HG03442 (cell line): ENCODE measurements at regions not wholly inside any gene's neighbourhood (a gene's known extent, or its start where the extent isn't known, plus 50 kb on each side); places are given as distances from the start of the nearest gene placed in this dataset.

Experiments
- ATAC-seq: cut with Tn5 transposase; IDR thresholded peaks from one replicate; pipeline ENCODE4 v1.9.1; 2021; ENCODE audit warnings: mild to moderate bottlenecking, moderate library complexity; ENCODE audit not compliant: unreplicated experiment

DNA sequence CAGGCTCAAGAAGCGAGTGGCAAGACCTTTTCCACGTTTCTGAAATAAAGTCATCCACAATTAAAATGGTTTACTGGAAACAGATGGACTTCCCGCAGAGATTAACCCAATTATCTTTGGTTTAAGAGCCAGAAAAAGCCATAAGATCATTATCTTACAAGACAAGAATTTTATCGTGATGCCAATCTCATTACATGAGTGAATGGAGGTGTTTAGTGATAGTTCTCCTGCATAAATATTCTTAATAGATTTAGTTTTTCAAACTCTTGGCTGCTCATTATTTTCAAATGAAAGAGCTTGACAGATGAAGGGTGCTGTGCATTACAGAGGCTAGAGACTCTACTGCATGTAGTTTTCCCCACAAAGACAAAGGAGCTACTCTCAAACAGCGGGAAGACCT is 1028.4 kb upstream of the PIK3C3 start:
- ATAC-seq = no peak

DNA sequence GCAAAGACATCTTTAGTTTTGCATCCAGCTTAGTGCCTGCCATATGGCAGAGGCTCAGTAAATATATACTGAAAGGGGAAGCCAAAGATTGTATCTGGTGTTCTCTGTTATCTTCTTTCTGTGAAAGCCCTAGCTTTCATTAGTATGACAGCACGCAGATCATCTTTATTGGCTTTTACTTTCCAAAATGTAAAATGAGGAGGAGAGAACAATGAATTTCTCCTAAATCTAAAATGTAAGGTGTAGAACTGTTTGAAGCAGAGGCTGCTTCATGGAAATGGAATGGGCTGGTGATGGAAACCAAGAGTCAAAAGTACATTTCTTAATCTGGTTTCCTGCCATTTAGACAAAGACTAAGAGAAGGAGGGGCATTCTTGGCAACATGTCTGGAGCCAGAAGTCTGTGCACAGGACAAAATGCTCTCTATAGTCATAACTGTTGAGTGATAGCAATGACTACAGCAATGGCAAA is 1029.9 kb upstream of the PIK3C3 start:
- ATAC-seq = no peak

DNA sequence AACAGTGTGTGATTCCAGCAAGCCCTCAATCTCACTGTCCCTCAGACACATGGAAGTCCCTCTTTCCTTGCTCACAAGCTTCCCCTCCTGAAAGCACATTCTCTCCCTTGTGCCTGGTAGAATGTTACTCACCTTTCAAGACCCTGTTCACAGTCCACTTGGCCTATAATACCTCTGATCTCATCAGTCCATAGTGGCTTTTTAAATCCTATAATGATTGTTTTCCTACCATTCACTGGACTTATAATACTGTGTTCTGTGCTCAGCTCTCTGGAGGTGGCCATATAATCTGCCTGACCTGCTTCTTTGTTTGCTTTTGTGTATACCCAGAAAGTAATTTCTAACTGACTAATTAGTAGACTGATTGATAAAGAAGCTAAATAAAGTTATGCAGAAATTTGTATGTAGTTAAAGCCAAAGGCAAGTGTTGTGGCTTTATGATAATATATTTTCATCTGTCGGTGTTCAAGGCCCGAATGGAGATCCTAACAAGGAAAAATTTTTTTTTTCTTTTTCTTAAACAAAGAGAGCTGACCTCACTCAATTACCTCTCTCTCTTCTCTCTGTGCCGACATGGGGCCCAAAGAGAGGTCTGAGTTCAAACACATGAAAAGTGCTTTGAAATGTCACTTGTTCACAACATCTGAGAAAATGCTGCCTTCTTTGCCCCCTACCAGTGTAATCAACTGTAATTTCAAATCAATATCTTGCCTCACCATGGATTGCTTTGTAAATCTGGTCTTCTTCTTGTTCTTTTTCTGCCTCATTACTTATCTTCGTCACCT is 1033.0 kb upstream of the PIK3C3 start:
- no peak for ATAC-seq

DNA sequence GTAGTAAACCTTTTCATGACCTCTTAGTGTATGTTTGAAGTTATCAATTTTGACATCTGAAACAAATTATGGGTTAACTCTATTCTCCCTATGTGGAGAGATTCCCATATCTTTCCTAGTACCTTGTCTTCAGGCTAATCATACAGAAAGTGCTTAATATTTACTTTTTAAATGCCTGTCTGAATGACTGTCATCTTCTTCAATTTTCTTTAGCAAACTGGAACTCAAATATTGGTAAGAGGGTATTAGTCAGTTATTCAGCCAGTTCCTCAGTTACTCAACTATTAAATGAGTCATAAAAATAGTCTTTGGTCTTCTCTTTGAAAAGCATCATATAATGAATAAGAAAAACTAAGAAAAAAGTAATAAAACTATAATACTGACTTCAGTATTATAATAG is 1038.0 kb upstream of the PIK3C3 start:
- no peak for ATAC-seq

DNA sequence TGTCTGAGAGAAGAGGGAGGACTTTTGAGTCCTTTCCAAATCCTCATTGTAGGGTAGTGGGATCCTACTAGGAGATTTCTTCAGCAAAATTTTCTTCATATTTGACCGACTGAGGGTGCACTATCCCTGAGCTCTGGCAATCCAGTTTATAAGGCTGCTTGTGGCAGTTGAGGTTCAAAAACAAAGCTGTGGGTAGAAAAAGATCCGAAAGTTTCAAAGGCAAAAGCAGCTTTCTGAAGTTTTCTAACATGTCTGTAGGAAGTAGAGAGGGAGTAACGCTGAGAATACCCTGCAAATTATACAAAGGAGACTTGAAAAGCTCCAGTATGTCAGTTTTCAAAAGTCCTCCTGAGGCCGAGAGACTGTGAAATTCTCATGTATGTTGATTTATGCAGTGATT is 1039.3 kb upstream of the PIK3C3 start:
- ATAC-seq = no peak

DNA sequence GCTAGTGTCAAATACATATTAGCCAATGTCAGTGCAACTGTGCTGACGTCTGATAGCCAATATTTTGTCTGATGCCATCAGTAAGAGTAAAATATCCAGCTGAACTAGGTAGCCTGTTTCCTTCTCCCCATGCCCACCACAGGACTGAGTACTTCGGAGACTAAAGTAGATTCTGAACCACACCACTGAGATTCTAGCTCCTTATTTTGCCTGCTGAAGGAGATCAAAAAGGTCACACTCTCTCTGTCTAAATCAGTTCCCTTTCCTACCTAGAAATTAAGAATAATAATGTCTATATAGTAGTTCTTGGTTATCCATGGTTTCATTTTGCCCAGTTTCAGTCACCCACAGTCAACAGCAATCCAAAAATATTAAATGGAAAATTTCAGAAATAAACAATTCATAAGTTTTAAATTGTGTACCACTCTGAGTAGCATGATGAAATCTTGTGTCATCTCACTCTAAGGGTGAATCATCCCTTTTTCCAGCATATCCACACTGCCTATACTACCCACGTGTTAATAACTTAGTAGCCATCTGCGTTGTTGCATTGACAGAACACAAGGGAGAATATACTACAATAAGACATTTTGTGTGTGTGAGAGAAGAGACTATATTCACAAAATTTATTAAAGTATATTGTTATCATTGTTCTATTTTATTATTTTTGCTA is 1043.3 kb upstream of the PIK3C3 start:
- no peak for ATAC-seq

DNA sequence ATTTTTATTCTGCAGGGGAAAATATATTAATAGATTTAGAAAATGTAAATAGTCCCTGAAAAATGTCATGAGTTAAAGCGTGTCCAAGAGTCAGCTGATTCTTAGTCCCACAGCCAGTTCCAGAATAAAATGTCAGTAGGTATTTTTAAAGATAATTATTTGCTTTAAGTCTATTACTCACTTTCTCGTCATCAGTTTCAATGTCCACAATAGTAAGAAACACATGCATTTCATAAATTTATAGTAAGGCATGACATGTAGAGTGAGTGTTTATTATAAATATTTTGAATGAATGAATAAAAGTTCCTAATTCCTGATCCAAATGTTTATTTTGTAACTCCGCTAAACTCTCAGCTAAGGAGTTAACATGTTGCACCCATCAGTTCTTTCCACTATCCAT is 1044.0 kb upstream of the PIK3C3 start:
- no peak for ATAC-seq

DNA sequence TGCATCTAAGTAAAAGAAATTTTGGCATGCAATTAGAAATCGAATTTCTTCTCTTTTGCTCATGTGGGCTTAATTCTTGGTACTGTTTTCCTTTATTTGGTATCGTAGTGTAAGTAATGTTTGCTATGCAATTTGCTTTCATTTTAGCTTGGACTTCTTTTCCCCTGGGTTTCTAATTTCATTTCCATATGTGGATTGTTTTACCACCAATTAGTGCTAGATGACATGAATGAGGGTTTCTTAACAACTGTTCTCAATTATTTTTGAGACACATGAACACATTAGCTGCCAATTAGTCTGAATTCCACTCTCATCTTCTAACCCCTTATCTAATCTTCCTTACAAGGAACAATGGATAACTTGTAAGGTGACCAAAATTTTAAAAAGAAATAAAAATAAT is 1047.2 kb upstream of the PIK3C3 start:
- ATAC-seq = no peak

DNA sequence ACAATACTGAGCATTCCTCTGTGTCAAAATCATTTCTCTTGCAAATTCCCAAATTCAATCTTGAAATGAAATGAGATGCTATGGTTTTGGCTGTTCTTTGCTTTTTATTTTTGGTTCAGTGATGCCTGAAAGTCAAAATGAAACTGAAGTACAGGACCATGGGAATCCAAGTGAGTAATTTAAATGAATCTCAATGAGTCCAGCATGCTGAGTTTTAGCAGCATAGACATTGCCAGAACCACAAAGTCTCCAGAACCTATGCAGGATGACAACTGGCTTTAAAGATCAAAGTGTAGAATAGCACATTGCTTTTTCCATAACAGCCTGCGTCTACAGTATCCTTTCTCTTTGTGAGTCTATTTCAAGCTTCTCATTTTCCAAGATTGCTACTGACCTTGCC is 1050.7 kb upstream of the PIK3C3 start:
- no peak for ATAC-seq

DNA sequence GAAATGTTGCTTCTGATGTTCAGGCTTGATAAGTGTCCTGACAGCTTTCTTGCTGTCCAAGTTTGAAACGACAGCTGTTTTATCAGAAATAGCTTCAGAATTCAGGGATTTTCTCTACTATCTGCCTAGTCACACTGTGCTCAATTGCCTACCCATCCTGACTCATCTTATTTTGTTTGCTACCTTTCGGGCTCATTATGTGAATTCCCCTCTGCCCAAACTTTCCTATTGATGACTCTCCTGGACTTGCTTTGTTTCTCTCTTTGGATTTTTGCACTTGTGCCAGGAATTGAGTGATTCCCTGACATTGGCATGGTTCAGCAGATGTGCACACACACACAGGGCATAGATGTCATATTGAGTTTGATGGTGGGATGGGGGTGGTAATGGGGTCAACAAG is 1052.6 kb upstream of the PIK3C3 start:
- no peak for ATAC-seq

DNA sequence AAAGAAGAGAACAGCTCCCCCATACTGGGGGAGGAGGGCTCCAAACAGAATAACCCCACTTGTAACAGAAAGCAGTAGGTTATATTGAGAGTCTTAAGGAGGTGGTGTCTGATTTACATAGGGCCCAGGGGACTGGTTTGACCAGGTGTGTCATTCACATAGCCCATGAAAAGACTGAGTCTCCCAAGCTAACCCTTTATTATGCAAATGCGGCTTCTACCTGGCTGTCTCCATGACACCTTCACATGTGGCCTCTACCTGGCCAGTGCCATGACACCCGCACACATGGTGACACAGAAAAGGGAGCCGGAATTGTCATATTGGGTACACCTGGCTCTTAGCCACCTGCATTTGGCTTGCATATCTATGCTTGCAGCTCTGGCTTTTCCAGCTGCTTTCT is 1057.2 kb upstream of the PIK3C3 start:
- no peak for ATAC-seq

DNA sequence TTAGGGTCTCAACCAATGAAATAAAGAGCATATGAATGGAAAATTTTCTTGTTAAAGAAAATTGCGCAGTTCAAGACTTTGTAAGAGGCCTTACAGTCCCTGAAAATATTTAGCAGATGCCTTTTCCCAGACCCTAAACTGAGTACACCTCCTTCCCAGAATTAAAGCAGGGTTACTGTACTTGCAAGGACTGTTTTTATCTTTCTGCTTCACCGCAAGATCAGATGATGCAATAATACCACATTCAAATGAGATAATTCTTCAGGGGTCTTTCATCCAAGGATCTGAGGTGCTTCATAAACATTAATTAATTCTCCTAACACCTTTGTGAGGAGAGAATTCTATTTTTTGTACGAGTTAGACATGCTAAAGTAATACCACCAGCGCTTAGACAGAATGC is 1071.8 kb upstream of the PIK3C3 start:
- no peak for ATAC-seq

DNA sequence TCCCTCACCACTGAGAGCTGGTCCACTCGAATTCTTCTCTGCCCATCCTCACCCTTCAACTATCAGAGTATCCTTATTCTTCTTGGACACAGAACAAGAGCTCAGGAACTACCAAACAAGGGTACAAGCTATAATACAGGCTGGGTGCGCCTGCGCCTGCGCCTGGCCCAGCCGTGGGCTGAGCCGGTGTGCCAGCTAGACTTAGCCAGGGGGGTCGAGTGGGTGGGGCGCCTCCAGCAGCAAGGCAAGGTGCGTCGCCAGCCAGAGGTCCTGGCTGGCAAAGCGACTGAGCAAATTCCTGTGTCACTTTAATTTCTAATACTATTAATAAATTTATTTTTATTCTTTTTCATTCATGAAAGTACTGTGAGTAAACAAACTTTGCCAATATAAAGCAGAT is 1072.6 kb upstream of the PIK3C3 start:
- ATAC-seq = no peak

DNA sequence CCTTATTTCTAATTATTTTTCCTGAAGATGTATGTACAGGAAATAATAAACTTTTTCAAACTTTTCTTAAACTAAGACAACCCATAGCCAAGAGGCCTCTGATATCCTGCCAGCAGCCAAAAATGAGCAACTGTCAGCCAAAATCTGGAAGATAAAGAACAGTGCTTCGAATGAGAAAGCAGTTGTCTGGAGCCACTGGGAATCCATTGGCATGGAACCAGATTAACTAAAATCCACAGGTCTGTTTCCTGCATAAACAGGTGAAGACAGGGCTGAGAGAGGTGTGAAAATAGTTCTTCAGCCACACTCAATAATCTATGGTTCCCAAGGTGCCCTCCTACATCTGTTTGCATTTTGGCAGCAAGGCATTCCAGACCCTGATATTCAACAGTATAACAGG is 1076.7 kb upstream of the PIK3C3 start:
- no peak for ATAC-seq

DNA sequence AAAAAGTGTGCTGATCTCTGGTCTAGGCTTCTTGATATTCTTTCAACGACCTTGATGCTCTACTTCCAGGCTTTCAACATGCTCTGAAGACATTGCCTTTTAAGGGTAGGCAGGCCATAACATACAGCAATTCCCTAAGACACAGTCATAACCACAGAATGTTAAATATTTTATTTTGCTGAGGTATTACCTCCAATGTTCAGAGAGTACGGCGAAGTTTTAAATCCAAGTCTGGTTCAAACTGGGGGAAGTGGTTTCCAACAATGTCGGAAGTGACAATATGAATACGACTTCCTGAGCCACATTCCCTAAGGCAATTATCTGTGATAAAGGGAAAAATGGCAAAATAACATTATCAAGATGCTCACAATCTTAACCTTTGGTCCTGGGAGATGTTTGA is 1077.9 kb upstream of the PIK3C3 start:
- no peak for ATAC-seq

DNA sequence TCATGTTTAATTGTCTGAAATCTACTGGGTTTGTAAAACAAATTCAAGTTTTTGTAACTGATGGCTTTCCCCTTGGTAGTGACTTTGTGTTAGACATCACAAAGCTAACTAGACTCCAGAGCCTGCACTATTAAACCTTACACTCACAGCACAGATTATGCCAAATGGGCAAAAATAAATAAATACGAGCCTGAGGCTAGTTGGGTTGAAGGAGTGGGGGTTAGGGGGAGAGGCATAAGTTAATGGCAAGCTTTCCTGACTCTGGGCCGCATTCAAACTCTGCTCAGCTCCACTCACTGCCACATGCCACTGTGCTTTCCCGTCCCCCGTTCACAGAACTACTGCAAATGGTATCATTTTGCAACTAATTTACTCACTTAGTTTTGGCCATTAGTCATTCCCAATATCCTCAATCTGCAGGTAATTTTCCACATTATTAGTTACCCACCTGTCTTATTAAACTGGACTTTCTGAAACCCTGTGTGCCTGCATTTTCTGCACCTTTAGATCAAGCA is 1079.9 kb upstream of the PIK3C3 start:
- no peak for ATAC-seq

DNA sequence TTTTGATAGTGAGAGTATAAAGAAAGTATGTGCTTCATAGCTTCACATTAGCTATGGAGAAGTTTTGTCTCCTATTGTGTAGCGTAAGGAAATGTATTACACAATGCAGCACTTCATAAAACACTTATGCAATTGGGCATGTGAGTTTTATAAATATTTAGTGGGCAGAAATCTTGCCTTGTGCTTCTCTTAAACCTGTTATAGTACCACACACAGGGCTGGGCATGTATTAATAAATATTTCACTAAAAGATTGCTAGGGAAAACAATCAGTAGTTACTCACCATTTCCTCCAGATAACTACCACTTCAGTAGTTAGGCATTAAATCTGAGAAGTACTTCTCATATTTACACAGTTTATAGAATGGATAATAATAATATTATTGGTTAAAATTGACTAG is 1080.8 kb upstream of the PIK3C3 start:
- ATAC-seq = no peak

DNA sequence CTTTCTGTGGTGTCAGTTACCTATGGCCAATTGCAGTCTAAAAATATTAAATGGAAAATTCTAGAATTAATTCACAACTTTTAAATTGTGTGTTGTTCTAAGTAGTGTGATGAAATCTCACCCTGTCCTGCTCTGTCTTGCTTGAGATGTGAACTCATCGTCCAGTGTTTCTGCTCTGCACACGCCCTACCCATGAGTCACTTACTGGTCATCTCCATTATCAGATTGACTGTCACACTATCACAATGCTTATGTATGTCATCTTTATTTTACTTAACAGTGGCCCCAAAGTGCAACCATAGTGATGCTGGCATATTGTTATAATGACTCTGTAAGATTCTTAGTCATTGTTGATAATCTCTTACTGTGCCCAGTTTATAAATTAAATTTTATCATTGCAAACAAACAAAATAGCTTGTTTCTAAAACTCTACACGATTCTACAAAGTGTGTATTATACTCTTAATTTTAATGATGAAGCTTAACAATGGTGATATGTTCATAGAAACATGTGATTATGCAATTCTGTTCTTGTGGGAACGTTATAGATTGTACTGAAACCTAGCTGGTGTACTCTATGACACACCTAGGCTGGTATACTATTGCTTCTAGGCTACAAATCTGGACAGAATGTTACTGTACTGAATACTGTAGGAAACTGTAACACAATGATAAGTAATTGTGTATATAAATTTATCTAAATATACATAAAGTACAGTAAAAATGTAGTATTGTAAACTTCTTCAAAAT is 1086.8 kb upstream of the PIK3C3 start:
- no peak for ATAC-seq

DNA sequence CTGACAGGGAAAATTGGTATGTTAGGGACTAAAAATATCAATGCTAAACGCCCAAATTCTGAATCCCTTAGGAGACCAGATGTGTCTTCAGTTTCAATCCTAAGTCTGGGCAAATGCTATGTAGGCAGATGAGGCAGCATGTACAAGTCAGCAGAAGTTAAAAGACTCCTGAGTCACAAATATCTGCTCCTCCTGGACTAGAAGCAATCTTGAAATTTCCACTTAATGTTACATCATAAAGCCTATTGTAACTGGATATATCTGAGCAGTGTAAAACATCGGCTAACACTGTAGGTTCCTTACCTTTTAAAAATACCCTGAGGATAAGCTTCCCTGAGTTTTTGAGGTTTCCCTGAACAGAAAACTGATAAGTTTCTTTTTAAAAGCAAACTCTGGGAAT is 1087.6 kb upstream of the PIK3C3 start:
- no peak for ATAC-seq

DNA sequence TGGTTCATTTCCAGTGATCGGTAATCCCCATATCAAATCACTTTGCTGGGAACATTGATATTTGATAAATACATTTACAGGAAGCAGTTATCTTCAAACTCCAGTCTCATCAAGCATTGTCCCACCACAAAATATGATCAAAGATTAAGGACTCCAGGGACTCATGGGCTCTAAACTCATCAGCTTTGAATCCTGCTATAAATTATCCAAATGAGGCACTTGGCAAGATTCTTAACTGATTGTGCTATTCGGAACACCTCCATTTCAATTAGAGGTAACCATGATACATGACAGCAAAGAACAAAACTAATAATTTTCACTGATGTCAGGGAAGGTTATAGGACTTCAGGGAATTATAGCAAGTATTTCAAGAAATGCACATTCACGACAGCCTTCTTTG is 1088.1 kb upstream of the PIK3C3 start:
- no peak for ATAC-seq

DNA sequence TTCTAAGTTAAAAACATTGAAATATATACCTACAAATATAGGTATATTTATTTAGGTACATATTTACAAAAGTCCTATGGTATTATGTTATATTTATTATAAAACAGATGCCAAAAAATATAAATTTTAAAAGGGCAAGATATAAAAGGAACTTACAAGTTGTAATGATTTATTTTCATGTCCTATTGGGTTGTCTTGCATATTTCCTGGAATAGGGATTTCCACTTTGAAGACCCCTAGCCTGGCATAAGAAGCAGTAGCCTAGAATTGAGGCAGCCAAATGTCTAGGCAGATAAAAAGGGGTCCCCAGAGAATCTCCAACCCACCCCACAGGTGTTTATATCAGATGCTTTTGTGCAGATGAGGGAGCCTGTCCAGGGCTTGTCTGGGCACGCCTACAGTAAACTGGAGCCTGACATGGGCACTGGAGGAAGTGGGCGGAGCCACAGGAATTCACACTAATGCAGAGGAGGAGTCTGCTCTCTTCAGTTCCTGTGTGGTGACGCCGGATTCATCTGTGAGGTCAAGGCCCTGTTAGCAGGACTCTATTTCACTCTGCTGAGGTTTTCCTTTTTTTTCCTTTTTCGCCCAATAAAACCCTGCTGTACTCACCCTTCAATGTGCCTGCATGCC is 1088.9 kb upstream of the PIK3C3 start:
- no peak for ATAC-seq
